Neural progenitor cell (in vitro differentiated cells): ENCODE measurements at regions not wholly inside any gene's neighbourhood (a gene's known extent, or its start where the extent isn't known, plus 50 kb on each side); places are given as distances from the start of the nearest gene placed in this dataset.
A peak's percentile ranks its signal among the peaks of the same experiment; 100 is the strongest.

Experiments used
- DNase-seq: peaks from one replicate; pipeline ENCODE4 v3.0.0-alpha.2; 2016; ENCODE audit warnings: low spot score
- H2AFZ ChIP-seq: fragments of 200-600 bp; sonication (generic); replicated peaks from 2 replicates; pipeline ENCODE4 v1.6.1; 2016; ENCODE audit warnings: antibody characterized with exemption
- H3F3A ChIP-seq: fragments of 200-600 bp; sonication (generic); 2 replicates; pipeline ENCODE4 v1.6.1; 2016; ENCODE audit warnings: antibody characterized with exemption, low read depth
- H3K27ac ChIP-seq: fragments of 200-600 bp; sonication (generic); 2 replicates; pipeline ENCODE4 v1.5.1; 2016; ENCODE audit warnings: mild to moderate bottlenecking
- H3K27me3 ChIP-seq: fragments of 200-600 bp; sonication (generic); 2 replicates; pipeline ENCODE4 v1.6.1; 2016; ENCODE audit warnings: mild to moderate bottlenecking, moderate library complexity
- H3K36me3 ChIP-seq: fragments of 200-600 bp; sonication (generic); 2 replicates; pipeline ENCODE4 v1.5.1; 2016
- H3K4me1 ChIP-seq: fragments of 200-600 bp; sonication (generic); 2 replicates; pipeline ENCODE4 v1.6.1; 2016; ENCODE audit warnings: mixed run types
- H3K4me2 ChIP-seq: fragments of 200-600 bp; sonication (generic); 2 replicates; pipeline ENCODE4 v1.6.1; 2016
- H3K4me3 ChIP-seq: fragments of 200-600 bp; sonication (generic); 2 replicates; pipeline ENCODE4 v1.5.1; 2016
- H3K79me2 ChIP-seq: fragments of 200-600 bp; sonication (generic); 2 replicates; pipeline ENCODE4 v1.6.1; 2016; ENCODE audit warnings: low read depth
- H3K9ac ChIP-seq: fragments of 200-600 bp; sonication (generic); 2 replicates; pipeline ENCODE4 v1.6.1; 2016
- H3K9me3 ChIP-seq: fragments of 200-600 bp; sonication (generic); 2 replicates; pipeline ENCODE4 v1.5.1; 2016; ENCODE audit warnings: low read depth
- H4K20me1 ChIP-seq: fragments of 200-600 bp; sonication (generic); 2 replicates; pipeline ENCODE4 v1.6.1; 2016; ENCODE audit warnings: low read depth
- H3K27ac Mint-ChIP-seq: 3 replicates; pipeline ENCODE4 v1.8.0; 2021; ENCODE audit warnings: mixed read lengths
- H3K27me3 Mint-ChIP-seq: 2 replicates; pipeline ENCODE4 v1.8.0; 2022; ENCODE audit warnings: low read depth, mild to moderate bottlenecking, inconsistent platforms, moderate library complexity, mixed read lengths; ENCODE audit not compliant: insufficient read depth
- H3K36me3 Mint-ChIP-seq: 3 replicates; pipeline ENCODE4 v1.8.0; 2021; ENCODE audit warnings: mixed read lengths
- H3K4me1 Mint-ChIP-seq: 3 replicates; pipeline ENCODE4 v1.8.0; 2021; ENCODE audit warnings: mixed read lengths
- H3K4me3 Mint-ChIP-seq: 3 replicates; pipeline ENCODE4 v1.8.0; 2021; ENCODE audit warnings: mild to moderate bottlenecking, moderate library complexity, mixed read lengths
- H3K9me3 Mint-ChIP-seq: 3 replicates; pipeline ENCODE4 v1.8.0; 2020; ENCODE audit warnings: mixed read lengths
- CTCF ChIP-seq: fragments of 200-600 bp; sonication (generic); IDR thresholded peaks from 2 replicates; pipeline ENCODE4 v1.5.1; 2017; ENCODE audit warnings: antibody characterized with exemption, mild to moderate bottlenecking
- EZH2 ChIP-seq: fragments of 200-600 bp; sonication (generic); IDR thresholded peaks from 2 replicates; pipeline ENCODE4 v1.6.1; 2017; ENCODE audit warnings: antibody characterized with exemption, mild to moderate bottlenecking, moderate library complexity
- EZH2phosphoT487 ChIP-seq: fragments of 200-600 bp; sonication (generic); IDR thresholded peaks from 2 replicates; pipeline ENCODE4 v1.6.1; 2017; ENCODE audit warnings: antibody characterized with exemption

- Mint-ChIP-seq H3K9me3 (no peaks in the 10 kb centered on the region), H3K27me3 (no peaks in the 10 kb centered on the region), H3K4me1 (peaks cover 10% of the 10 kb centered on the region), H3K36me3 (no peaks in the 10 kb centered on the region), H3K4me3 (no peak overlapping the region), H3K27ac (no peak overlapping the region)
- no peak for DNase-seq
- Histone ChIP-seq H3K36me3 (no peaks in the 10 kb centered on the region), H3K9me3 (no peaks in the 10 kb centered on the region), H3K9ac (no peak overlapping the region), H3K4me1 (no peaks in the 10 kb centered on the region), H4K20me1 (no peaks in the 10 kb centered on the region), H3K27me3 (no peaks in the 10 kb centered on the region), H3F3A (no peaks in the 10 kb centered on the region), H3K4me3 (no peak overlapping the region), H3K4me2 (no peak overlapping the region), H3K79me2 (no peaks in the 10 kb centered on the region), H3K27ac (no peak overlapping the region), H2AFZ (no peak overlapping the region)
- TF ChIP-seq EZH2phosphoT487 (no peak), EZH2 (no peak), CTCF (no peak)
Measured at GRCh38 chr12:93121729-93122488, 192.8 kb upstream of the EEA1 start.

- no peaks in the 10 kb centered on the region for H3K4me1 ChIP-seq
- Mint-ChIP-seq H3K27me3 (no peaks in the 10 kb centered on the region), H3K27ac (no peak overlapping the region), H3K36me3 (no peaks in the 10 kb centered on the region), H3K4me3 (no peak overlapping the region), H3K4me1 (peaks cover 10% of the 10 kb centered on the region), H3K9me3 (no peaks in the 10 kb centered on the region)
- DNase-seq: no peak
- no peak overlapping the region for H3K9ac ChIP-seq
- H3K9me3 ChIP-seq: no peaks in the 10 kb centered on the region
- no peaks in the 10 kb centered on the region for H3K27me3 ChIP-seq
- peak overlapping the region; percentile 34 for H2AFZ ChIP-seq
- no peak overlapping the region for H3K4me3 ChIP-seq
- H3K4me2 ChIP-seq: no peak overlapping the region
- no peaks in the 10 kb centered on the region for H3K36me3 ChIP-seq
- no peaks in the 10 kb centered on the region for H3F3A ChIP-seq
- H3K79me2 ChIP-seq: no peaks in the 10 kb centered on the region
- H3K27ac ChIP-seq: no peak overlapping the region
- no peaks in the 10 kb centered on the region for H4K20me1 ChIP-seq
- TF ChIP-seq EZH2: no peak
- no peak for TF ChIP-seq CTCF
- TF ChIP-seq EZH2phosphoT487: no peak
Measured at GRCh38 chr12:93122569-93123091, 193.5 kb upstream of the EEA1 start.

- H3K9me3 ChIP-seq: no peaks in the 10 kb centered on the region
- Mint-ChIP-seq H3K9me3 (no peaks in the 10 kb centered on the region), H3K4me1 (peaks cover 6% of the 10 kb centered on the region), H3K27me3 (peaks cover 3% of the 10 kb centered on the region), H3K27ac (no peak overlapping the region), H3K4me3 (no peak overlapping the region), H3K36me3 (no peaks in the 10 kb centered on the region)
- H3K4me3 ChIP-seq: no peak overlapping the region
- no peak overlapping the region for H3K4me2 ChIP-seq
- H4K20me1 ChIP-seq: no peaks in the 10 kb centered on the region
- H3K9ac ChIP-seq: no peak overlapping the region
- TF ChIP-seq CTCF (no peak), EZH2 (no peak), EZH2phosphoT487 (no peak)
- H3K27ac ChIP-seq: no peak overlapping the region
- no peak for DNase-seq
- no peaks in the 10 kb centered on the region for H3K27me3 ChIP-seq
- no peaks in the 10 kb centered on the region for H3K36me3 ChIP-seq
- H3K79me2 ChIP-seq: no peaks in the 10 kb centered on the region
- H3F3A ChIP-seq: no peaks in the 10 kb centered on the region
- no peaks in the 10 kb centered on the region for H3K4me1 ChIP-seq
- no peak overlapping the region for H2AFZ ChIP-seq
Measured at GRCh38 chr12:93125126-93125525, 196.0 kb upstream of the EEA1 start.
